ENCODE measurements at regions not wholly inside any gene's neighbourhood (a gene's known extent, or its start where the extent isn't known, plus 50 kb on each side); places are given as distances from the start of the nearest gene placed in this dataset.
"Not testable (repeated sequence)": the region's sequence is repeated elsewhere in the genome, so short reads cannot be mapped to it uniquely, and the experiment has no call there.

DNA sequence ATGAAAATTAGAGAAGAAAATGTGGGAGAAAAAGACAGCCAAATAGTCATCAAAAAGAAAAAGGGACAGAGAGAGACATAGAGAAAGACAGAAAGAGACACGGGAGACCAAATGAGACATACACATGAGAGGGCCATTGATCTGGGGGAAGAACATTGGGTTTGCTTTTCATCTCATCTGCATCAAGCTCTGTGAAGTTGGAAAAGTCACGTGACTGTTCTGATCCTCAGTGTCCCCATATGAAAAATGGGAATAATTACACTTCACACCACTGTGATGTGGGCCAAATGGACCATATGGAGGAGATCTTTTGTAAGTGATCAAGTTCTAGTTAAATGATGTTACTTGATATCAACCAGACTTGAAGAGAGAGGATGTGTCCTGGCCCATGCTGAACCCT lies 147.1 kb upstream of the NRXN3 start:
- peaks cover 9 to 32% of the 10 kb centered on the region in 2 donors for H3K27me3 Mint-ChIP-seq
- DNase-seq (ENCODE audit: low spot score) = no peak
- H3K4me3 Mint-ChIP-seq = no peak overlapping the region
- peaks cover 0 to 4% of the 10 kb centered on the region in 2 donors for H3K4me1 Mint-ChIP-seq (ENCODE audit: low read depth in 2 of 2)
- H3K36me3 Mint-ChIP-seq = no peaks in the 10 kb centered on the region
- H3K9me3 Mint-ChIP-seq = no peaks in the 10 kb centered on the region
- no peak for ATAC-seq
- H3K27ac Mint-ChIP-seq = no peak overlapping the region

DNA sequence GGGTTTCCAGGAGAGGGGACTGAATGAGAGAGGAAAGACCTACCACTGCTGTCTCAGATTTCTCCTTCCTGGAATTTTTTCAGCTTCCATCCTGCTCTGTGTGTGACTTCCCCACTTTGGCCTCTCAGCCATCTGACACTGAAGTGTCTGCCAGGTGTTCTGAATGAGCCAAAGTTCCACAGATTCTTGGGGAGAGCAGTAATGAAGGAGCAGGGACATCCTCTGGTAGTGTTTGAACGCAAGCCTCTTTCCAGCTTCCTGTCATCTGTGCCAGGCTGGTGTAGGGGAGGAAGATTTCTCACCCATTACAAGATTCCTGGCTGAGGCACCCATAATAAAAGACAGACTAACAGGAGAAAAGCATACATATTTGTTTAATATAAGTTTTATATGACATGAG lies 141.7 kb upstream of the NRXN3 start:
- no peak for ATAC-seq
- H3K27ac Mint-ChIP-seq = no peak overlapping the region
- H3K4me3 Mint-ChIP-seq = no peak overlapping the region
- no peak for DNase-seq (ENCODE audit: low spot score)
- H3K4me1 Mint-ChIP-seq (ENCODE audit: low read depth in 2 of 2) = no peaks in the 10 kb centered on the region
- H3K36me3 Mint-ChIP-seq = no peaks in the 10 kb centered on the region
- peaks cover 18 to 22% of the 10 kb centered on the region in 2 donors for H3K27me3 Mint-ChIP-seq
- H3K9me3 Mint-ChIP-seq = no peaks in the 10 kb centered on the region

- Mint-ChIP-seq H3K9me3 (no peaks in the 10 kb centered on the region), H3K36me3 (no peaks in the 10 kb centered on the region)
Measured at GRCh38 chr14:78029601-78030372, 140.4 kb upstream of the NRXN3 start.

GRCh38 chr14:78043349-78043748 lies 126.8 kb upstream of the NRXN3 start:
- ATAC-seq = no peak
- Mint-ChIP-seq H3K9me3 (no peaks in the 10 kb centered on the region), H3K4me1 (ENCODE audit: low read depth in 2 of 2) (no peaks in the 10 kb centered on the region), H3K27me3 (peaks cover 15 to 29% of the 10 kb centered on the region in 2 donors), H3K27ac (no peak overlapping the region), H3K4me3 (no peak overlapping the region), H3K36me3 (no peaks in the 10 kb centered on the region)
- no peak for DNase-seq (ENCODE audit: low spot score)

More at GRCh38 chr14:78029601-78030372, 140.4 kb upstream of the NRXN3 start:
- Mint-ChIP-seq H3K27ac (no peak overlapping the region), H3K4me3 (no peak overlapping the region), H3K27me3 (peaks cover 23 to 30% of the 10 kb centered on the region in 2 donors), H3K4me1 (ENCODE audit: low read depth in 2 of 2) (no peaks in the 10 kb centered on the region)
- DNase-seq (ENCODE audit: low spot score) (no peak), ATAC-seq (no peak)

DNA sequence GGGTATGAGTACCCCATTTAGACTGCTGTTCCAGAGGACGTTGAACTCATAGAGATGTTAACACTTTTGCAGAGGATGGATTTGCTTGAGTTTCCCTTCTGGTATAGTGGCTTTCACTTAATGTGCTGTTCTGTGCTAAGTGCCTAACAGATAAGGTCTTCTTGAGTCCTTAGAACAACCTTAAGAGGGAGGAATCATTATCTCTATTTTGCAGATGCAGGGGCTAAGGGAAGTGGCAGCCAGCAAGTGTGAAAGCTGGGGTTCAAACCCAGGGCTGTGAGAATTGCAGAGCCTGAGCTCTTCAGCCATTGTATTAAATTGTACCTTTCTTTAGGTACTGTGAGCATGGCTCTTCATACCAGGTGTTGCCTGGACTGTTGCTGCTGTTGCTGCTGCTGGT lies 122.1 kb upstream of the NRXN3 start:
- H3K9me3 Mint-ChIP-seq = no peaks in the 10 kb centered on the region
- ATAC-seq (peak in 1 of 2 donors; percentile 20), DNase-seq (ENCODE audit: low spot score) (no peak)
- no peaks in the 10 kb centered on the region for H3K36me3 Mint-ChIP-seq
- peaks cover 16 to 21% of the 10 kb centered on the region in 2 donors for H3K27me3 Mint-ChIP-seq
- no peak overlapping the region for H3K27ac Mint-ChIP-seq
- H3K4me3 Mint-ChIP-seq = no peak overlapping the region
- H3K4me1 Mint-ChIP-seq (ENCODE audit: low read depth in 2 of 2) = no peaks in the 10 kb centered on the region

- not testable (repeated sequence) for H3K4me1 Mint-ChIP-seq (ENCODE audit: low read depth in 2 of 2); H3K36me3 Mint-ChIP-seq; DNase-seq (ENCODE audit: low spot score); H3K9me3 Mint-ChIP-seq; H3K4me3 Mint-ChIP-seq; H3K27ac Mint-ChIP-seq; ATAC-seq
- peaks cover 7 to 22% of the 10 kb centered on the region in 2 donors for H3K27me3 Mint-ChIP-seq
Measured at GRCh38 chr14:78056890-78057289, 113.3 kb upstream of the NRXN3 start.

DNA sequence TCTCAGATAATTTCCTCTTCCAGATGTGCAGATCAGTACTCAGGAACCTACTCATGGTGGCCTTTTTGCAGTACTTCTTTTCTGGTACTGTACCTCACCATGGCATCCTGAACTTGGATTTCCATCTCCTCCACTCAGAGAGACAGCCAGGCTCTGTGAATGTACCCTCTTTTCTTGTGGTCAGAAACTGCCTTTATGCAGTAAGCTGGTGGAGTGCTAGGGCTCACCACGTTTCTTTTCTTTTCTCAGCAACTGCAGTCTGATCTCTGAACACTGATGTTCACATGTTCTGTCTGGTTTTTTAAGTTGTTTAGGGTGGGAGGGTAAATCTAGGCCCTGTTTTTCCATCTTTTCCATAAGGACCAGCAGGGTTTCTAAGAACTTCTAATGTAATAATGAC lies 99.8 kb upstream of the NRXN3 start:
- Mint-ChIP-seq H3K4me1 (ENCODE audit: low read depth in 2 of 2) (no peaks in the 10 kb centered on the region), H3K36me3 (no peaks in the 10 kb centered on the region), H3K4me3 (no peak overlapping the region), H3K27me3 (peaks cover 5 to 9% of the 10 kb centered on the region in 2 donors), H3K27ac (no peak overlapping the region), H3K9me3 (no peaks in the 10 kb centered on the region)
- ATAC-seq (no peak), DNase-seq (ENCODE audit: low spot score) (no peak)

GRCh38 chr14:78071016-78071549 lies 99.1 kb upstream of the NRXN3 start:
- Mint-ChIP-seq H3K27me3 (peaks cover 5 to 9% of the 10 kb centered on the region in 2 donors), H3K4me3 (no peak overlapping the region), H3K4me1 (ENCODE audit: low read depth in 2 of 2) (no peaks in the 10 kb centered on the region), H3K9me3 (no peaks in the 10 kb centered on the region), H3K36me3 (no peaks in the 10 kb centered on the region), H3K27ac (no peak overlapping the region)
- no peak for ATAC-seq
- no peak for DNase-seq (ENCODE audit: low spot score)

DNA sequence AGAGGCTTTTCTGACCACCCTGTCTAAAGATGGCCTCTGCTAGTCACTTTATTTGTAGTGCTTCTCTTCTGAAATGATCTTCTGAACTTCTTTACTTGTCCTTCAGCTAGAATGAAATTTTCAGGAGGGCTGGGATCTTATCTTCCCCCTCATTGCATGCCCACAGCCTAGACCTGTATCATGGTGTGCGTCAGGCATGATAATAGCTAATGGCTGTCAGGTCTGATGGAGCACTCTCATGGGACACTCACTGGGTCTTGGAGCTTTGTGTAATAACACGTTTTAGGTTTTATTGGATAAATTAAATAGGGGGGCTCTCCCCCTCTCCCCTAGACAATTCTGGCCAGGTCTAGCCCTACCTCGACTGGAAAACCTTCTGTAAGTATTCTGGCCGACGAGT lies 97.1 kb upstream of the NRXN3 start:
- Mint-ChIP-seq H3K27ac (no peak overlapping the region), H3K27me3 (peaks cover 3 to 9% of the 10 kb centered on the region in 2 donors), H3K9me3 (no peaks in the 10 kb centered on the region), H3K4me1 (ENCODE audit: low read depth in 2 of 2) (no peaks in the 10 kb centered on the region), H3K4me3 (no peak overlapping the region), H3K36me3 (no peaks in the 10 kb centered on the region)
- DNase-seq (ENCODE audit: low spot score) = no peak
- ATAC-seq = no peak

DNA sequence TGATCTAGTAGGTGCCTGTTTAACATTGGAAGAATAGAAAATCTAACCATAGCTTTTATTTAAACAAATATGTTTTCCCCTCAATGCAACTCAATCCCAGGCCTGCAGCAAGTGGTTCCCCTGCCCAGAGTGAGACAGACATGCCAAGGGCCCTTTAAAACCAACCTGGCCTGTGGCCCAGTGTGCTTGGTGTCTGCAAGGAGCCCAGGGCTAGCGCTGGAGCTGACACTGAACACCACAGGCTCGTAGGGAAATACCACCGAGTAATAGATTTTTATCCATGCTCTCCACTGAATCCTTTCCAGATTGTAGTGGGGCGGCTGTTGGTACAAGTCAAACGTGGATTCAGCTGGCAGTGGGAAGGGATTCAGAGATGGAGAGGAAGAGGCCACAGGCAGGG lies 95.6 kb upstream of the NRXN3 start:
- Mint-ChIP-seq H3K27ac (no peak overlapping the region), H3K27me3 (peaks cover under 1 to 1% of the 10 kb centered on the region in 2 donors), H3K4me3 (no peak overlapping the region), H3K9me3 (no peaks in the 10 kb centered on the region), H3K4me1 (ENCODE audit: low read depth in 2 of 2) (no peaks in the 10 kb centered on the region), H3K36me3 (no peaks in the 10 kb centered on the region)
- no peak for ATAC-seq
- DNase-seq (ENCODE audit: low spot score) = no peak

- no peaks in the 10 kb centered on the region for H3K4me1 Mint-ChIP-seq (ENCODE audit: low read depth in 2 of 2)
- H3K9me3 Mint-ChIP-seq = no peaks in the 10 kb centered on the region
- ATAC-seq (no peak), DNase-seq (ENCODE audit: low spot score) (no peak)
- H3K27ac Mint-ChIP-seq = no peak overlapping the region
- no peaks in the 10 kb centered on the region for H3K36me3 Mint-ChIP-seq
- H3K27me3 Mint-ChIP-seq = no peaks in the 10 kb centered on the region
- no peak overlapping the region for H3K4me3 Mint-ChIP-seq
Measured at GRCh38 chr14:78075033-78075432, 95.1 kb upstream of the NRXN3 start.

- H3K27me3 Mint-ChIP-seq = peaks cover 0 to under 1% of the 10 kb centered on the region in 2 donors
- no peaks in the 10 kb centered on the region for H3K36me3 Mint-ChIP-seq
- no peaks in the 10 kb centered on the region for H3K4me1 Mint-ChIP-seq (ENCODE audit: low read depth in 2 of 2)
- H3K27ac Mint-ChIP-seq = no peak overlapping the region
- no peaks in the 10 kb centered on the region for H3K9me3 Mint-ChIP-seq
- ATAC-seq (peak in 1 of 2 donors; percentile 30), DNase-seq (ENCODE audit: low spot score) (no peak)
- H3K4me3 Mint-ChIP-seq = no peak overlapping the region
Measured at GRCh38 chr14:78075555-78076277, 94.5 kb upstream of the NRXN3 start.

- Mint-ChIP-seq H3K27me3 (peaks cover 7 to 8% of the 10 kb centered on the region in 2 donors), H3K4me1 (ENCODE audit: low read depth in 2 of 2) (no peaks in the 10 kb centered on the region), H3K9me3 (no peaks in the 10 kb centered on the region), H3K27ac (no peak overlapping the region), H3K4me3 (no peak overlapping the region), H3K36me3 (no peaks in the 10 kb centered on the region)
- ATAC-seq (no peak), DNase-seq (ENCODE audit: low spot score) (no peak)
Measured at GRCh38 chr14:78081245-78081644, 88.9 kb upstream of the NRXN3 start.

GRCh38 chr14:78083837-78084236 lies 86.3 kb upstream of the NRXN3 start:
- Mint-ChIP-seq H3K27ac (no peak overlapping the region), H3K4me1 (ENCODE audit: low read depth in 2 of 2) (no peaks in the 10 kb centered on the region), H3K9me3 (no peaks in the 10 kb centered on the region), H3K36me3 (no peaks in the 10 kb centered on the region), H3K4me3 (no peak overlapping the region), H3K27me3 (peaks cover 7 to 10% of the 10 kb centered on the region in 2 donors)
- ATAC-seq (no peak), DNase-seq (ENCODE audit: low spot score) (no peak)
